CD4-positive, alpha-beta memory T cell (primary cell): ENCODE measurements at regions not wholly inside any gene's neighbourhood (a gene's known extent, or its start where the extent isn't known, plus 50 kb on each side); places are given as distances from the start of the nearest gene placed in this dataset.
"Not testable (repeated sequence)": the region's sequence is repeated elsewhere in the genome, so short reads cannot be mapped to it uniquely, and the experiment has no call there.

Experiments
- CTCF ChIA-PET: fragments of 350-600 bp; sonication (Branson Sonifier 250); formaldehyde crosslinking; loops from one replicate; lab custom pipeline; 2021; ENCODE audit warnings: inconsistent platforms; ENCODE audit not compliant: partially characterized antibody; lab: Charles Lee
- POLR2A ChIA-PET: fragments of 350-600 bp; sonication (Branson Sonifier 250); formaldehyde crosslinking; loops from one replicate; lab custom pipeline; 2021; ENCODE audit not compliant: partially characterized antibody; lab: Charles Lee
- DNase-seq, 5 donors: peaks; one replicate each; pipeline versions ENCODE4 v3.0.0 to v3.0.0-alpha.2; 2020 to 2022; ENCODE audit warnings: mixed read lengths in 1 of 5
- H3K27ac ChIP-seq: one replicate; pipeline ENCODE4 v1.7.0; 2013; ENCODE audit warnings: low read depth, low read length
- H3K27me3 ChIP-seq: 2 replicates; pipeline ENCODE4 v1.7.0; 2013; ENCODE audit warnings: mild to moderate bottlenecking, low read length, moderate library complexity; ENCODE audit not compliant: insufficient read depth
- H3K36me3 ChIP-seq: 2 replicates; pipeline ENCODE4 v1.7.0; 2013; ENCODE audit warnings: mild to moderate bottlenecking, low read length, moderate library complexity; ENCODE audit not compliant: insufficient read depth
- H3K4me1 ChIP-seq: 2 replicates; pipeline ENCODE4 v1.7.0; 2013; ENCODE audit warnings: mild to moderate bottlenecking, low read length, moderate library complexity; ENCODE audit not compliant: insufficient read depth
- H3K4me3 ChIP-seq, 2 donors: one replicate each; pipeline ENCODE4 v1.7.0; 2013; ENCODE audit warnings: low read length in 2 of 2, mild to moderate bottlenecking in 1 of 2
- H3K9me3 ChIP-seq, 2 donors: one replicate each; pipeline ENCODE4 v1.7.0; 2013; ENCODE audit warnings: low read length in 2 of 2, control low read depth in 1 of 2; ENCODE audit not compliant: control insufficient read depth in 1 of 2
- H3K27ac Mint-ChIP-seq, 7 donors: one replicate each; pipeline ENCODE4 v1.8.0; 2020 to 2021; ENCODE audit warnings: mixed read lengths in 7 of 7, mild to moderate bottlenecking in 6 of 7, inconsistent platforms in 3 of 7, moderate library complexity in 3 of 7
- H3K27me3 Mint-ChIP-seq, 2 donors: one replicate each; pipeline ENCODE4 v1.8.0; 2020 to 2021; ENCODE audit warnings: mixed read lengths in 2 of 2
- H3K36me3 Mint-ChIP-seq, 2 donors: one replicate each; pipeline ENCODE4 v1.8.0; 2020 to 2021; ENCODE audit warnings: mixed read lengths in 2 of 2, inconsistent platforms in 1 of 2, mild to moderate bottlenecking in 1 of 2
- H3K4me1 Mint-ChIP-seq, 4 donors: one replicate each; pipeline ENCODE4 v1.8.0; 2020 to 2021; ENCODE audit warnings: mixed read lengths in 4 of 4, mild to moderate bottlenecking in 1 of 4
- H3K4me3 Mint-ChIP-seq, 8 donors: one replicate each; pipeline ENCODE4 v1.8.0; 2020 to 2021; ENCODE audit warnings: mixed read lengths in 8 of 8, mild to moderate bottlenecking in 7 of 8, moderate library complexity in 6 of 8, inconsistent platforms in 3 of 8
- H3K9me3 Mint-ChIP-seq, 8 donors: one replicate each; pipeline ENCODE4 v1.8.0; 2020 to 2021; ENCODE audit warnings: mixed read lengths in 8 of 8, mild to moderate bottlenecking in 5 of 8, inconsistent platforms in 3 of 8, moderate library complexity in 1 of 8
- intact Hi-C: fragments of 100-400 bp; cut with micrococcal nuclease; formaldehyde crosslinking; loops from one replicate; pipeline ENCODE4 v1.15.1; 2023

DNA sequence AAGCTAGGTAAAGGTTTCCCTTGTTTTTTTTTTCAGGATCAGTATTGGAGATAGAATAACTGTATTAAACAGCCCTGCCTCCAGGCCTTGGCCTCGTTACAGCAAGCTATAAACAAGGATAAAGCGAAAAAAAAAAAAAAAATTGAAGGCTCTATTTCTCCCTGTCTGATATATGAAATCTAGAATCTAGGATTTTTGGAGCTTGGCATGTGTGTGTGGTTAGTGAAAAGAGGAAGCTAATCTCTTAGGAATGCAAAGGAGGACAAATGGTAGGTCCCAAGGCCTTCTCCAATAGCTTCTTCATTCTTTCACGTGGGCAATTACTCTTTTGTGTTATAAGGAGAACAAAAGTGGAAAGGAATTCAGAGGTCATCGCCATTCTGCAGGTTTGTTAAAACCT lies 470.3 kb downstream of the TMEM114 start:
- ChIA-PET CTCF (no interaction called here), POLR2A (no interaction called here)
- Mint-ChIP-seq H3K27me3 (no peaks in the 10 kb centered on the region), H3K4me1 (no peaks in the 10 kb centered on the region), H3K4me3 (no peak overlapping the region), H3K9me3 (peaks cover 2 to 15% (median 12%) of the 10 kb centered on the region in 8 donors), H3K27ac (no peak overlapping the region), H3K36me3 (no peaks in the 10 kb centered on the region)
- no peaks in the 10 kb centered on the region for H3K36me3 ChIP-seq
- intact Hi-C loops = no loop called here
- no peak overlapping the region for H3K4me3 ChIP-seq
- no peaks in the 10 kb centered on the region for H3K27me3 ChIP-seq
- no peaks in the 10 kb centered on the region for H3K4me1 ChIP-seq
- no peak overlapping the region for H3K27ac ChIP-seq
- DNase-seq = no peak
- H3K9me3 ChIP-seq = no peaks in the 10 kb centered on the region

DNA sequence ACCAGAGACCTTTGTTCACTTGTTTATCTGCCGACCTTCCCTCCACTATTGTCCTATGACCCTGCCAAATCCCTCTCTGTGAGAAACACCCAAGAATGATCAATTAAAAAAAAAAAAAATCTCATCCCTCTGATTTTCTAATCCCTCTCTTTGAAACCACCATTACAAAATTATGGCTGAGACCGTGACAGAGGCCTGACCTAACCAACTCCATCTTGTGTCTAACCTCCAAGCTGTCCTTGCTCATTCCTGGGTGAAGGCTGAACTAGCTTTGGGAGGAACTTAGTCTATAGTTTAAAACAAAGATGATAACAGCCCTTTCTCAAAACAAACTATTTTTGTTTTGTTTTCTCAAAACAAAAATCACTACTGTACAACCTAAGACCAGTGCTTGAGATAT lies 474.5 kb downstream of the TMEM114 start:
- CTCF ChIA-PET = no interaction called here

DNA sequence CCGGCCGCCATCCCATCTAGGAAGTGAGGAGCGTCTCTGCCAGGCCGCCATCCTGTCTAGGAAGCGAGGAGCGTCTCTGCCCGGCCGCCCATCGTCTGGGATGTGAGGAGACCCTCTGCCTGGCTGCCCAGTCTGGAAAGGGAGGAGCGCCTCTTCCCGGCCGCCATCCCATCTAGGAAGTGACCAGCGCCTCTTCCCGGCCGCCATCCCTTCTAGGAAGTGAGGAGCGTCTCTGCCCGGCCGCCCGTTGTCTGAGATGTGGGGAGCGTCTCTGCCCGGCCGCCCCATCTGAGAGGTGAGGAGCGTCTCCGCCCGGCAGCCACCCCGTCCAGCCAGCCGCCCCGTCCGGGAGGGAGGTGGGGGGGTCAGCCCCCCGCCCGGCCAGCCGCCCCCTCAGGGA lies 475.4 kb downstream of the TMEM114 start:
- H3K27me3 ChIP-seq, POLR2A ChIA-PET, H3K27me3 Mint-ChIP-seq, H3K4me1 Mint-ChIP-seq, H3K4me3 ChIP-seq, H3K9me3 ChIP-seq, H3K4me1 ChIP-seq, H3K27ac ChIP-seq, H3K36me3 Mint-ChIP-seq, H3K36me3 ChIP-seq, intact Hi-C loops, H3K27ac Mint-ChIP-seq, CTCF ChIA-PET, DNase-seq, H3K4me3 Mint-ChIP-seq: not testable (repeated sequence)
- H3K9me3 Mint-ChIP-seq = peaks cover 2 to 22% (median 15%) of the 10 kb centered on the region in 8 donors

More for the DNA sequence above, 474.5 kb downstream of the TMEM114 start:
- Mint-ChIP-seq H3K36me3 (no peaks in the 10 kb centered on the region), H3K9me3 (peaks cover 2 to 20% (median 14%) of the 10 kb centered on the region in 8 donors), H3K27me3 (no peaks in the 10 kb centered on the region), H3K27ac (no peak overlapping the region), H3K4me3 (no peak overlapping the region), H3K4me1 (no peaks in the 10 kb centered on the region)
- no peak overlapping the region for H3K4me3 ChIP-seq
- no peaks in the 10 kb centered on the region for H3K36me3 ChIP-seq
- no peak for DNase-seq
- peaks cover 0 to 6% of the 10 kb centered on the region in 2 donors for H3K9me3 ChIP-seq
- H3K27ac ChIP-seq = no peak overlapping the region
- intact Hi-C loops = no loop called here
- H3K27me3 ChIP-seq = no peaks in the 10 kb centered on the region
- no peaks in the 10 kb centered on the region for H3K4me1 ChIP-seq
- POLR2A ChIA-PET = no interaction called here

DNA sequence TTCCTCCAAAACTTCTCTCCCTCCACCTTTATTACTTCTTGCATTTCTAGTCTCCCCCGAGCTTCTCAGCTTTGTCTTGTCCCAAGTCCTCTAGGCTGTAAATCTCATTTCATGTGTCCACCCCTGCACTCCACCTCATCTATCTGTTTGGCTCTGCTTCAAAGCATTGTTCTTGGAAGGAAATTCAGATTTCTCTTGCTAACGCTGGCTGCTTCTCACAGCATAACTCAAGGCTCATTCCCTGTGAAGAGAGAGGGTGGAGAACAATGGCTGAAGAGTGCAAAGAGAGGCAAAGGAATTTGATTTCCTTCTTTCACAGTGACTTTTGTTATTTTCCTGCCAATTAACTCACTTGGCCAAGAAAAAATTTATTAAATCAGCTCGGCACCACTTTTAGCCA lies 476.5 kb downstream of the TMEM114 start:
- no peak for DNase-seq
- intact Hi-C loops = no loop called here
- no peak overlapping the region for H3K4me3 ChIP-seq
- ChIA-PET POLR2A (no interaction called here), CTCF (no interaction called here)
- H3K36me3 Mint-ChIP-seq = no peaks in the 10 kb centered on the region
- H3K27ac Mint-ChIP-seq = no peak overlapping the region
- H3K4me3 Mint-ChIP-seq = no peak overlapping the region
- no peaks in the 10 kb centered on the region for H3K27me3 ChIP-seq
- H3K27ac ChIP-seq = no peak overlapping the region
- peaks cover 0 to 6% of the 10 kb centered on the region in 2 donors for H3K9me3 ChIP-seq
- no peaks in the 10 kb centered on the region for H3K36me3 ChIP-seq
- H3K4me1 ChIP-seq = no peaks in the 10 kb centered on the region
- H3K4me1 Mint-ChIP-seq = peaks cover 0 to under 1% (median 0%) of the 10 kb centered on the region in 4 donors
- peaks cover 2 to 28% (median 17%) of the 10 kb centered on the region in 8 donors for H3K9me3 Mint-ChIP-seq
- no peaks in the 10 kb centered on the region for H3K27me3 Mint-ChIP-seq

DNA sequence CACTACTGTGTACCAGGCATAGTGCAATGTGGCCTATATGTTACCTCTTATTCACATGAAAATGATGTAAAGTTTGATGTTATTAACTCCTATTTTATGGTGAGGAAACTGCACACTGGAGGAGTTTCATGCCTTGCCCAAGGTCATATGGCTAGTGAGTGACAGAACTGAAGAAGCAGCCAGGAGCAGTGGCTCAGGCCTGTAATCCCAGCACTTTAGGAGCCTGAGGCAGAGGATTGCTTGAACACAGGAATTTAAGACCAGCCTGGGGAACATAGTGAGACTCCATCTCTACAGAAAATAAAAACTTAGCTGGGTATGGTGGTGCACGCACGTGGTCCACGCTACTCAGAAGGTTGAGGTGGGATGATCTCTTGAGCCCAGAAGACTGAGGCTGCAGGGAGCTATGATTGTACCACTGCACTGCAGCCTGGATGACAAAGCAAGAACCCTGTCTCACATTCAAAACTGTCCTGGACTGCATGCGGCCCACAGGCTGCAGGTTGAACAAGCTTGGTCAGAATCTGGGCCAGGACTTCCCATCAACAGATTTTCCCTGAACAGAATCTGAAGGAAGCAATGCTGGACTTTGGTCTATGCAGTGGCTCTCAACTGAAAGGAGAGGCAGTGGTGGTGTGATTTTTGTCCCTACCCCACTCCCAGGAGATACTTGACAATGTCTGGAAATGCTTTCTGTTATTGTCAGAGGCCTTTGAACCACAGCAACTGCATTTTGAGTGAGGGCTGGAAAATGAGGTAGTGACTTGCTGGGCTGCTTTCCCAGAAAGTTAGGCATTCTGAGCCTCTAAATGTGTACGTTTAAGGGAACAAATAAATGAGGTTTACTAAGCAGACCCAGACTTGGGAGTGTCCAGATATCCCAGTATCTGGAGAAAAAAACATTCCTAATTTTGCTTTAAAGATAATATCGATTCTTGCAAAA lies 479.5 kb downstream of the TMEM114 start:
- no peak overlapping the region for H3K4me3 ChIP-seq
- Mint-ChIP-seq H3K4me1 (peaks cover 0 to 4% (median 0%) of the 10 kb centered on the region in 4 donors), H3K4me3 (no peak overlapping the region), H3K36me3 (no peaks in the 10 kb centered on the region), H3K27ac (no peak overlapping the region), H3K9me3 (peaks cover 0 to 24% (median 12%) of the 10 kb centered on the region in 8 donors), H3K27me3 (no peaks in the 10 kb centered on the region)
- H3K36me3 ChIP-seq = no peaks in the 10 kb centered on the region
- no peak overlapping the region for H3K27ac ChIP-seq
- H3K4me1 ChIP-seq = no peaks in the 10 kb centered on the region
- peaks cover 0 to 6% of the 10 kb centered on the region in 2 donors for H3K9me3 ChIP-seq
- CTCF ChIA-PET = no interaction called here
- DNase-seq = no peak
- no peaks in the 10 kb centered on the region for H3K27me3 ChIP-seq
- intact Hi-C loops = no loop called here
- POLR2A ChIA-PET = no interaction called here

DNA sequence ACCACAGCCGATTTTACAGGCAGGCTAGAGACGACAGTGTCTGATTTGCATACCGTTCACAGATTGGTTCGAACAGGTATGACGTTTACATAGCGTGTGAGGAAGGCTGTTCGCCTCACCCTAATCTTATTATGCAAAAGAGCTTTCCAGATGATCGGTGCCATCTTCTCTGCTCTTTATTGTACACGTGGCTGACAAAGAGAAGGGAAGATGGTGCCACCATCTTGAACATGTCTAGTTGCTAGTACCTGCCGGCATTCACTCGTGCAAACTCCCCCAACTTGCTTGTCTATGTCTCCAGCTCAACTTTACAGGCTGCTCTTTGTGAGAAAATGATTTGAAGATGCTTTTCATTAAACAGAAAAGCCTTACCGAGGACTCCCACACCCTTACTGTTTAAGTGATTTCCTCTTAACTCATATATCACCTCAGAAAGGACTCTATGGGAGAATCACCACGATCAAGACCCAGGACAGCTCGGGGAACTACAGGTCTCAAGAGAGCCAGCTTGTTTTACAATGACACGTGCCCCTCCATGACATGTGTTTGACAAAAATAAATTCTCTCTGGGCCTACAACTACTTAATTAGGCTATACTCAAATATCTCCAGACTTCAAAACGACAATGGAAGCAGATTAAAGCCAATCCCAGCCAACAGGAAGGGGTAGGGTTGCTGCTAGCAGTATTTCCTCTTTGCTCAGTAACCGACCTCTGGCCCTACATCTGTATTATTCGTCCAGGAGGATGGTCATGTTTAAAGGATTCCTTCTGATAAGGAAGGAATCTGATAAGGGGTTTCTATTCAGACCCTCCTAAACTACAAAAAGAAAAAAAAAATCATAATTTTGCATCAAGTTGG lies 480.6 kb downstream of the TMEM114 start:
- H3K4me1 Mint-ChIP-seq = peaks cover 0 to 4% (median 0%) of the 10 kb centered on the region in 4 donors
- ChIA-PET POLR2A (no interaction called here), CTCF (no interaction called here)
- H3K9me3 Mint-ChIP-seq = peaks cover 0 to 21% (median 9%) of the 10 kb centered on the region in 8 donors
- no peaks in the 10 kb centered on the region for H3K4me1 ChIP-seq
- no peak overlapping the region for H3K27ac Mint-ChIP-seq
- H3K27me3 Mint-ChIP-seq = no peaks in the 10 kb centered on the region
- H3K4me3 Mint-ChIP-seq = no peak overlapping the region
- no peaks in the 10 kb centered on the region for H3K36me3 Mint-ChIP-seq
- H3K27me3 ChIP-seq = no peaks in the 10 kb centered on the region
- no peak overlapping the region for H3K27ac ChIP-seq
- H3K9me3 ChIP-seq = peaks cover 0 to 6% of the 10 kb centered on the region in 2 donors
- intact Hi-C loops = no loop called here
- H3K4me3 ChIP-seq = no peak overlapping the region
- no peaks in the 10 kb centered on the region for H3K36me3 ChIP-seq
- no peak for DNase-seq

DNA sequence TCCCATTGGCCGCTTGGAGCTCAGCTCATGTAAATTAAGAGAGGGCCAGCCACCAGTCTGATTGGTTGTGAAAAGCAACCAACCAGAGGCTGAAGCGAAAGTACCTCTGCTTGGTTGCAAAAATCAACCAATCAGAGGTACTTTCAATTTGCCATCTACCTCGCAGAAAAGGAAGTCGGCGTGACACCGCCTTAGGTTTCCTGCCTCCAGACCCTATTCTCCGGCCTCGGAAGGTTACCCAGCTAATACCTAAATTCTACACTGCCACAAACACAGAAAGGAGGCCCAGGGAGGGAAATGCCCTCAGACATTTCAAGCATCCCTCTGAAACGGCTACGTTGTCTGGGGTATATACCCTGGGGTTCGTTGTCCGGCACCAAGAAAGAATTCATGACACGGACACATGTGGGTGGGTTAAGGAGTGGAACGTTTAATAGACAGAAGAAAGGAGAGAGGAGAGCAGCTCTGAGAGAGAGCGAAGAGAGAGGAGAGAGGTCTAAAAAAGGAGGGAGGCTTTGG lies 481.3 kb downstream of the TMEM114 start:
- H3K4me3 ChIP-seq = no peak overlapping the region
- DNase-seq = no peak
- Mint-ChIP-seq H3K4me1 (peaks cover 0 to 4% (median 0%) of the 10 kb centered on the region in 4 donors), H3K36me3 (no peaks in the 10 kb centered on the region), H3K9me3 (peaks cover 0 to 21% (median 9%) of the 10 kb centered on the region in 8 donors), H3K27me3 (no peaks in the 10 kb centered on the region), H3K4me3 (no peak overlapping the region), H3K27ac (no peak overlapping the region)
- POLR2A ChIA-PET = no interaction called here
- H3K4me1 ChIP-seq = no peaks in the 10 kb centered on the region
- H3K36me3 ChIP-seq = no peaks in the 10 kb centered on the region
- H3K27ac ChIP-seq = no peak overlapping the region
- CTCF ChIA-PET = no interaction called here
- intact Hi-C loops = no loop called here
- H3K27me3 ChIP-seq = no peaks in the 10 kb centered on the region
- H3K9me3 ChIP-seq = peaks cover 0 to 6% of the 10 kb centered on the region in 2 donors
